Motor neuron (in vitro differentiated cells): ENCODE measurements at regions not wholly inside any gene's neighbourhood (a gene's known extent, or its start where the extent isn't known, plus 50 kb on each side); places are given as distances from the start of the nearest gene placed in this dataset.

Experiments used
- ATAC-seq, 8 experiments: fragments of 200-7000 bp; cut with Tn5 transposase; replicated peaks in 6 of 8; 2 replicates each; pipeline ENCODE4 v1.8.0; 2021; ENCODE audit warnings: mild to moderate bottlenecking in 8 of 8, moderate library complexity in 8 of 8
- H3K27ac ChIP-seq, 2 donors: fragments of 250-450 bp; sonication (Bioruptor Pico); 2 replicates each; pipeline ENCODE4 v1.9.0; 2021; ENCODE audit warnings: antibody characterized with exemption in 2 of 2, mild to moderate bottlenecking in 2 of 2, moderate library complexity in 1 of 2
- H3K4me1 ChIP-seq, 2 donors: fragments of 250-450 bp; sonication (Bioruptor Pico); replicated peaks in 1 of 2; 2 replicates each; pipeline ENCODE4 v1.6.1; 2021; ENCODE audit warnings: antibody characterized with exemption in 2 of 2, mild to moderate bottlenecking in 2 of 2, moderate library complexity in 1 of 2
- H3K4me3 ChIP-seq, 5 donors: fragments of 250-450 bp; sonication (Bioruptor Pico); 2 replicates each; pipeline ENCODE4 v1.9.0; 2021; ENCODE audit warnings: antibody characterized with exemption in 5 of 5, mild to moderate bottlenecking in 5 of 5, moderate library complexity in 4 of 5
- WGBS, 10 experiments: fragments of 450-650 bp; shearing (Covaris generic); methylation state at CpG; one replicate each; pipeline ENCODE4 v1.0.0; 2022; 5-methylcytosine and 5-hydroxymethylcytosine counted together
- in situ Hi-C, 9 experiments: fragments of 400-800 bp; cut with MboI; loops; one replicate each; pipeline ENCODE4 v1.15.0; 2021; ENCODE audit warnings: low sequenced_read_pairs in 9 of 9, low pct_unique_long_range_greater_than_20kb in 2 of 9; ENCODE audit not compliant: unreplicated experiment in 9 of 9

DNA sequence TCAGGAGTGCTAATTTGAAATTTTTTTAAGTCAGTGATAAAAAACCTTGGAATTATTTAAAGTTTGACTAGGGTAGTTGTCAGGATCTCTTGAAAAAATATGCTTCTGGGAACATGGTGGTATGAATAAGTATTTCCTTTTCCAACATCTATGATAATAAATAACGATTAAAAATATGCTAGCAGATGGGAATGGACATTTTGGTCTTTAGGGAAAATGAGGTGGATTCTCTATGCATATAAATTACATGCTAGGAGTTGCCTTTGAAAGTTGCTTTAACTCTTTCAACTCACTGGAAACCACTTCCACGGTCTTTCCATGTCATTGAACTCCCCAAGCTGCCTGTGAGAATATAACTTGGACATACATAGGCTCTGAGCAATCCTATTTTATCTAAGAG lies 731.5 kb upstream of the MARCKS start:
- in situ Hi-C loops, result no loop called here
- Histone ChIP-seq H3K4me3 (no peak overlapping the region), H3K4me1 (peaks cover 3 to 10% of the 10 kb centered on the region in 2 donors), H3K27ac (no peak overlapping the region)
- no peak for ATAC-seq
- WGBS, 10 experiments, result 48 to 100% (median 79%) methylated on average over 1 to 2 of the region's 2 CpGs; no CpG with 5 or more reads in 1 of the 10 experiments

DNA sequence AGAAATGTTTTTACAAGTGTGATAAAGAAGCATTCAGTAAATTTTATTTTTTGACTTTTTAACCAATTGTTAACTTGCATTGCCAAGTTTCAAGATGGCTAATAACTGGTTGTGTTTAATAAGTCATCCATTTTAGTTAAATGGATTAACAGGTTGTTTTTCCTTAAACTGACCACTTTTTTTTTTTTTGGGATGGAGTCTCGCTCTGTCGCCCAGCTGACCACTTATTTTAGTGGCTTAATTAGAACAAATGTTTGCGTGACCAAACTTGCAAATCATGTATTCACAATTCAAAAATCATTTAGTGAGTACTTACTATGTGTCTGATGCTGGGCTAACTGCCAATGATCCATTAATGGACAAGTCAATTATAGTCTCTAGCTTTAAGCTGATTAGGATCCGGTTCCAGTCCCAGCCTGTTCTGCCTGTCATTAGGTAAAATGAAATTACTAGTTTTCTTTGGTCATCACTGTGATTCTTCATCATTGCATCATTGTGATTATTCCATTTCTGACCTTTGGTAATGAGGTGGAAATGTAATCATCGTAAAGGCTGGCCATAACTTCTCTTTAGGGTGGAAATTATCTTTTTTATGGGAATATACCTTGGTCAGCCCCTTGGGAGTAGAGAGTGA lies 729.2 kb upstream of the MARCKS start:
- 80 to 98% (median 95%) methylated on average over 1 to 5 of the region's 5 CpGs for WGBS, 10 experiments
- ATAC-seq, result peak in 3 of 8 experiments; percentile 65 to 74 (median 72)
- Histone ChIP-seq H3K4me1 (peaks cover 5 to 6% of the 10 kb centered on the region in 2 donors), H3K27ac (no peak overlapping the region), H3K4me3 (no peak overlapping the region)
- in situ Hi-C loops, result no loop called here

DNA sequence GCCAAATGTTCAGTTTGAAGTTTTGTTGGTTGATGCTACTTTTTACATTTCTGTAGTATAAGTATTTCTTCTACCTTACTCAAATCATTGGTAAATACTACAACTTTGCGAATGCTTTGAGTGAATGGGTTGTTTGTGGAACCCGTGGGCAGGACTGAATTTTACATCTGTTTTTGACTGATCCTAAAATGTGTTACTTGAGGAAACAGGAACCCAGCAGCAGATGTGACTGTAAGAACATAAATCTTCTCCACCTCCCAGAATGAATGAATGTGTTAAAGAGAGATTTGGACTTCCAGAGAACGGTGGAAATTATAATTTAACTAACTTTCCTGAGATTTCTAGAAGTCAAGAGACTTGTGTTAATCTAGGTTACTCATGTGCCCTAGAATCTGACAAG lies 728.5 kb upstream of the MARCKS start:
- Histone ChIP-seq H3K4me1 (peaks cover 0 to 3% of the 10 kb centered on the region in 2 donors), H3K27ac (no peak overlapping the region), H3K4me3 (no peak overlapping the region)
- in situ Hi-C loops, result no loop called here
- ATAC-seq, result no peak
- WGBS, 10 experiments, result 29 to 100% (median 93%) methylated on average over 1 to 3 of the region's 3 CpGs; no CpG with 5 or more reads in 3 of the 10 experiments

DNA sequence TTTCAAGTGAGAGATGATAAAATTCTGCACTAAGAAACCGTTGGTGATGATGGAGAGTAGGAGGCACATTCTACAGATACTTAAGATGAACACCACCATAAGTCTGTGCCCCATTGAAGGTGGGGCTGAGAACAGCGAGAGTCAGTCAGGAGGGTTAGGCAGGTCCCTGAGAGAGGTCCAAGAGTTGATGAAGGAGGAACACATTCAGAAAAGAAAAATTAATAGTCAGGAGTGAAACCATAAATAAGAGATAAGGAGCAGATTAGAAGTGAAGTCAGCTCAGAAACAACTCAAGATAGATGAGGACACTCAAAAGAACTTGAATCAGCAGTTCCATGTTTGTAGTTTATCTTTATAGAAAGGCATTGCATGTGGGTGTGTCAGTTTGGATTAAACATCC lies 727.2 kb upstream of the MARCKS start:
- Histone ChIP-seq H3K4me3 (no peak overlapping the region), H3K27ac (no peak overlapping the region), H3K4me1 (peaks cover 0 to 3% of the 10 kb centered on the region in 2 donors)
- in situ Hi-C loops, result no loop called here
- ATAC-seq, result no peak
- 14 to 94% (median 78%) methylated on average over 1 to 2 of the region's 2 CpGs; no CpG with 5 or more reads in 1 of the 10 experiments for WGBS, 10 experiments

DNA sequence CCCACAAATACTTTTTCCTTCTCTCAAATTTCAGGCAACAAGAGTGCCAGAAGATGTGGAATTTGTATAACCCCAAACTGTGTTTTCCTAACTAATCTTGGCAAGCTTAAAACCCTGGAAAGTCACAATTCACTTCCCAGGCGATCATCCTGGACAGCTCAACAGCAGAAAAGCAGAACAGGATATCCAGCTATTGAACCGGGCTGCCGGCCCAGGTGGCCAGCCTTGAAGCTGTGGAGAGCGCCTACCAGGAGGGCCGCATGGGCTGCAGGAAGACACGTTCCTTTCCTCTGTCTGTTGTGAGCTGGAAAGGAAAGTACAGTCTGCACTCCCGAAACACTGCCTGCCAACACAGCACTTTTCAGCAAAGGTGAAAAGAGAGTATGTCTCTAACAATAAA lies 719.7 kb upstream of the MARCKS start:
- H3K27ac ChIP-seq, result no peak overlapping the region
- no peaks in the 10 kb centered on the region for H3K4me1 ChIP-seq
- peak in 1 of 8 experiments; percentile 31 for ATAC-seq
- H3K4me3 ChIP-seq, result no peak overlapping the region
- 76 to 100% (median 80%) methylated on average over 1 to 6 of the region's 7 CpGs; no CpG with 5 or more reads in 2 of the 10 experiments for WGBS, 10 experiments
- in situ Hi-C loops, result no loop called here

DNA sequence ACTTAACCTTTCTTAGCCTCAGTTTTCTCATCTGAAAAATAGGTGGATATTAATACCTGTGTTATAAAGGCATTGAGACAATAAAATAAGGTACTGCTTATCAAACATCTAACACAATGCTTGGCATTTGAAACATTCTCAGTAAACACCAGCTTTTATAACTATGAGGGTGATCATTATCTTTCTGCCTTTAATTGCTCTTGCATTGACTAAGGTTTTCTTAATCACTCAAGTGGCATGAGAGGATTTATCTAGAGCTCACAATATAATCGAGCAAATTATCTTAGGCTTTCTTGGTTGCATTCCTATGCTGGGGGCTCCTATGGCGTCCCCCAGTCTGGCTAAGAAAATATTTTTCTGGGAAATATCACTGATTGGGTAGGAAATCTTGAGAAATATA lies 716.4 kb upstream of the MARCKS start:
- WGBS, 10 experiments, result 60 to 100% (median 98%) methylated on average over 1 to 2 of the region's 2 CpGs
- H3K4me1 ChIP-seq, result no peaks in the 10 kb centered on the region

DNA sequence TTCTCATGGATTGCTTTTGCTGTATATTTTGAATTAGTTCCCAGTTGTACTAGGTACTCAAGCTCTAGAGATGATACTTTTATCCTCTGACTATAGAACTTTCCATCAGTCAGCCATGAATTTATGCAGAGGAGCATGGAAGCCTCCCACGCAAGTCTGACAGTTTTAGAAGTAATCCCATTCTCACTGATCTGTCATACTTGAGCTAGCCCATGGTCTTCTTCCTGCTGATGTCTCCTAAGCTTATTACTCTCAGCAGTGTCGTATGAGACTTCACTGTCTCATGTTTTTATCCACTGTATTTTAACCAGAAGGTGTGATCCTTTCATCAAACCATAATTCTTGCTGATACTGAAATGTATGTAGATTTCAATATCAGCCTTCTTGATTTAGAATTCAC lies 715.2 kb upstream of the MARCKS start:
- WGBS, 10 experiments, result 33 to 100% (median 86%) methylated on average over 1 to 2 of the region's 2 CpGs; no CpG with 5 or more reads in 3 of the 10 experiments
- in situ Hi-C loops, result no loop called here
- Histone ChIP-seq H3K4me1 (no peaks in the 10 kb centered on the region), H3K4me3 (no peak overlapping the region), H3K27ac (no peak overlapping the region)
- ATAC-seq, result no peak

More for the DNA sequence above, 716.4 kb upstream of the MARCKS start:
- in situ Hi-C loops, result no loop called here
- Histone ChIP-seq H3K4me3 (no peak overlapping the region), H3K27ac (no peak overlapping the region)
- ATAC-seq, result no peak

DNA sequence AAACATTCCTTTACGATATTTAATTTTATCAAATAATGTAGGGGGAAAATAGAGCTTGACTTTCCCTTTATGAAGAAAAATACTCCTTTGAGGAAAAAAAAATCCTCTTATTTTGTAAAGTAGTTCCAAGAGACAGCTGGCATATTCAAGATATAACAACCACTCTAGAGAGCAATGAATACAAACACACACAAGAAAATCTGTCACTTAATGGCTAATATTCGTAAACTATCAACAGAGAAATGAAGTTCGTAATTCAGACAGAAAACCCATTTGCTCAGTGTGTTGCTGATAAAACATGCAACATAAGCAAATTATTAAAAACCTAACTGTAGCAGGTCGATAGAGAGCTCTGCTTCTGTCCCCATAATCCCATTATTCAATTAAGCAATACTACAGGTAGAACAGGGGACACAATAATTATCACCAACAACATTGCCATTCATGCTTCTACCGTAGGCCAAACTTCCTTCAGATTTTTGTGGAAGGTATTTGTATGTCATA lies 714.4 kb upstream of the MARCKS start:
- 84 to 100% (median 91%) methylated on average over 3 to 5 of the region's 5 CpGs for WGBS, 10 experiments

DNA sequence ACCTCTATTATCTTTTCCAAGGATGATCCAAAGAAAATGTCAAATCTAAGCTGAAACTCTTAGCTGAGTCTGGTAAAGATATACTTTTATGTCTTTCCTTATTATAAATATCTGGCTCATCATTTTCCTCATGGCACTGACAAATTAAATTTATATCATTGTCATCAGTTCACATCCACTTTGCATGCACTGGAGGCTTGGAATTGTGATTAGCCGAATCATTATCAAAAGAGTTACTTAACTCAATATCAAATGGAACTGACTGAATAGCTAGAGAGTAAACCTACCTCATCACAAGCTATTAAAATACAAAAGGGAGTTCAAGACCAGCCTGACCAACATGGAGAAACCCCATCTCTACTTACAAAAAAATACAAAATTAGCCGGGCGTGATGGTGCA lies 713.9 kb upstream of the MARCKS start:
- no peak for ATAC-seq
- Histone ChIP-seq H3K4me1 (no peaks in the 10 kb centered on the region), H3K27ac (no peak overlapping the region), H3K4me3 (no peak overlapping the region)
- 92 to 100% (median 94%) methylated on average over 1 to 3 of the region's 3 CpGs; no CpG with 5 or more reads in 4 of the 10 experiments for WGBS, 10 experiments
- in situ Hi-C loops, result no loop called here

More for the DNA sequence above, 714.4 kb upstream of the MARCKS start:
- ATAC-seq, result no peak
- Histone ChIP-seq H3K4me3 (no peak overlapping the region), H3K27ac (no peak overlapping the region), H3K4me1 (no peaks in the 10 kb centered on the region)
- in situ Hi-C loops, result no loop called here

DNA sequence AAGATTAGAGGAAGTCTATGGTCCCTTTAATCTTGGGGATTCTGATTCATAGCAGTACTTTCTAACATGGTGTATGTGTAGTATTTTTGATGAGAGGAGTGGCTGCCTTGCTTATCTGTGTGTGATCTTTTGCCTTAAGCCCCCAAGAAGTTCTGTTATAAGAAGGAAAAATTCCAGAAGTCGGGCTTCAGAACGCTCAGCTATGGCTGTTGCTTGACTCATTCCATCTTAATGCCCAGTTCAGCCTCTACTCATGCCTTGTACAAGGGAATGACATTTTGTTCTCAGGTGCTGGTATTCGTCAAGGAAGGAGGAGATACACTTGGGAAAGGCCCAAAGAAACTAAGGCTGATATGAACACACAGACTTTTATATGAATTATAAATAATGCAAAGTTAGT lies 713.0 kb upstream of the MARCKS start:
- Histone ChIP-seq H3K27ac (no peak overlapping the region), H3K4me1 (no peaks in the 10 kb centered on the region), H3K4me3 (no peak overlapping the region)
- in situ Hi-C loops, result no loop called here
- WGBS, 10 experiments, result 33 to 100% (median 84%) methylated on average over 1 to 3 of the region's 3 CpGs
- ATAC-seq, result no peak

DNA sequence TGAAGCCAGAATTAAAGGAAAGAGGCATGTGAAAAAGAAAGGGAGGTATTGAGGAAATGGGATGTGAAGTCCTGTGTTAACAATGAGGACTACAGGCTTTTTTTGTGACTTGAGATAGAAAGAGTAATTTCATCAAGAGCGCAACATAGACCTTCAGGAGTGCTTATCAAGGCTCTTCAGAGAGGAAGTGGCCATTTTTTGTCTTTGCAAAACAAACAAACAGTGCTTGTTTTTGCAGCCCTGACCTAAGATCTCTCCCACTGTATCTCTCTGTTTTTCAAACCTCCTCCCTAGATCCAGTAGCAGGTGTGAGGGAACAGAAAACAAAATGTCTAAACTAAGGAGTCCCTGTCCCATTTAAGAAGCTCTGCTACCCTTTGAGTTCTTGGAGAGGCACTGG lies 710.3 kb upstream of the MARCKS start:
- WGBS, 10 experiments, result 83 to 100% (median 100%) methylated on average over 1 of the region's 1 CpG; no CpG with 5 or more reads in 6 of the 10 experiments
- ATAC-seq, result no peak
- no peak overlapping the region for H3K4me3 ChIP-seq
- H3K4me1 ChIP-seq, result no peaks in the 10 kb centered on the region
- H3K27ac ChIP-seq, result no peak overlapping the region
- in situ Hi-C loops, result no loop called here

DNA sequence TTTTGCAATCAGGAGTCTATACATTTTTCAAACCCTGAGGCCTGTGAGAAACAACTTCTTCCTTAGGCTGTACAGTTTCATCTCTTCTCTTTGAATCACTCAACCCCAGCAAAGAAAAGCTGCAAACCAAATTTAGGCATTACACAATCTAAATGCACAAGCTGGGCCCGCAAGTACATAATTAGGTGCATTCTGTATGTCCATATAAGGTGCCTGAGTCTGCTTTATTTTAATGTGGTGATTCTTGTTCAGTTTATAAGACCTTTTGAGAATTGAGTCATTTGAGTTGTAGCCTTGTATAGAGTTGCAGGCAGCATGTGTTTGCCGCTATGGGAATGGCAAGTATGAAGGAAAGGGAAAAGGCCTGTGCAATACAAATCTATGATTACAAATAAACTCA lies 709.6 kb upstream of the MARCKS start:
- no peak overlapping the region for H3K27ac ChIP-seq
- ATAC-seq, result peak in 5 of 8 experiments; percentile 8 to 98 (median 93)
- 0 to 100% (median 30%) methylated on average over 1 to 2 of the region's 2 CpGs; no CpG with 5 or more reads in 3 of the 10 experiments for WGBS, 10 experiments
- in situ Hi-C loops, result no loop called here
- no peak overlapping the region for H3K4me3 ChIP-seq
- H3K4me1 ChIP-seq, result no peaks in the 10 kb centered on the region

DNA sequence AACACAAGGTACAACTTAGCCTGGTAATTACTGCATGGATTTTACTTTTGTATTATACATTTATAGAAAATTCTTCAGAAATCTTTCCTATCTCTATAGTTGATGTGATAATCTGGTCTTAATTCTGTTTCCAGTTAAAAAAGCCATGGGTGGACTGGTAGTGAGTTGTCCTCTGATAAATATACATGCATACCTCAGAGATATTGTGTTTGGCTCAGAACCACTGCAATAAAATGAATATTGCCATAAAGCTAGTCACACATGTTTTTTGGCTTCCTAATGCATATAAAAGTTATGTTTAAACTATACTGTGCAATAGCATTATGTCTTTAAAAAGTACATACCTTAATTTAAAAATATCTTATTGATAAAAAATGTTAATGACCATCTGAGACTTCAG lies 708.6 kb upstream of the MARCKS start:
- in situ Hi-C loops, result no loop called here
- ATAC-seq, result peak in 3 of 8 experiments; percentile 10 to 71 (median 27)
- no peak overlapping the region for H3K4me3 ChIP-seq
- H3K4me1 ChIP-seq, result no peaks in the 10 kb centered on the region
- H3K27ac ChIP-seq, result no peak overlapping the region

DNA sequence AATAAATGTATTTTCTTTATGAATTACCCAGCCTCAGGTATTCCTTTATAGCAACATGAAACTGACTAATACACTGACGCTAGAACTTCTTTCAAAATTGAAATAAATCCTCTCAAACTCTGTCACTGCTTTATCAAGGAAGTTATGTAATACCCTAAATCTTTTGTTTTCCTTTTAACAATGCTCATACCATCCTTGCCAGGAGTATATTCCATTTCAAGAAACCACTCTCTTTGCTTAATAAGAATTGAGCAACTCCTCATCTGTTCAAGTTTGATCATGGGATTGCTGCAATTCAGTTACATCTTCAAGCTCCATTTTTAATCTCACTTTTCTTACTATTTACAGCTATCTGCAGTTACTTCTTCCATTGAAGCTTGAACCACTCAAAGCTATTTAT lies 707.6 kb upstream of the MARCKS start:
- H3K4me3 ChIP-seq, result no peak overlapping the region
- H3K27ac ChIP-seq, result no peak overlapping the region
- H3K4me1 ChIP-seq, result no peaks in the 10 kb centered on the region
- no peak for ATAC-seq
- WGBS, 10 experiments, result 75 to 100% (median 92%) methylated on average over 1 of the region's 1 CpG; no CpG with 5 or more reads in 1 of the 10 experiments
- in situ Hi-C loops, result no loop called here
